GM12878 (cell line): ENCODE measurements at regions not wholly inside any gene's neighbourhood (a gene's known extent, or its start where the extent isn't known, plus 50 kb on each side); places are given as distances from the start of the nearest gene placed in this dataset.

Experiments
- ATAC-seq: fragments of 200-7000 bp; cut with Tn5 transposase; 3 replicates; pipeline ENCODE4 v1.9.1; 2020; ENCODE audit warnings: mild to moderate bottlenecking, moderate library complexity
- BruUV-seq: library from RNA; stranded (reverse); fragments of 400-500 nt; replicated peaks from 2 replicates; lab custom pipeline; 2021; lab: Mats Ljungman, UMichigan
- CTCF ChIA-PET: fragments of 300-600 bp; sonication (Branson Sonifier 250); formaldehyde crosslinking; extraction: SDS; loops from one replicate; lab custom pipeline; 2021; ENCODE audit warnings: inconsistent platforms; lab: Yijun Ruan, JAX
- POLR2A ChIA-PET: fragments of 350-600 bp; formaldehyde crosslinking; extraction: SDS; loops from one replicate; lab custom pipeline; 2021; ENCODE audit warnings: inconsistent platforms; lab: Charles Lee
- RAD21 ChIA-PET: fragments of 300-600 bp; sonication (Branson Sonifier 250); formaldehyde crosslinking; loops from one replicate; lab custom pipeline; 2023; ENCODE audit warnings: antibody characterized with exemption; ENCODE audit not compliant: unreplicated experiment; lab: Charles Lee
- SMC1A ChIA-PET: fragments of 300-600 bp; sonication (Branson Sonifier 250); formaldehyde crosslinking; loops from one replicate; lab custom pipeline; 2023; ENCODE audit not compliant: unreplicated experiment, uncharacterized antibody; lab: Charles Lee
- DNase-seq: peaks from one replicate; pipeline ENCODE4 v3.0.0-alpha.2; 2011; ENCODE audit warnings: low read depth, low spot score
- FAIRE-seq: peaks from 3 replicates; lab custom pipeline; 2011; peaks lifted over from hg19 to GRCh38; lab: Jason Lieb, UNC
- H2AFZ ChIP-seq: 2 replicates; pipeline ENCODE4 v1.6.0; 2011; ENCODE audit warnings: low read depth, low read length, control low read depth; ENCODE audit not compliant: control insufficient read depth
- H3K27ac ChIP-seq: 2 replicates; pipeline ENCODE4 v1.5.1; 2011; ENCODE audit warnings: control low read depth; ENCODE audit not compliant: control insufficient read depth, insufficient read depth
- H3K27me3 ChIP-seq, 2 experiments: replicated peaks in 1 of 2; 2 replicates each; pipeline versions ENCODE4 v1.6.0 to v1.6.1; 2011; ENCODE audit warnings: low read length in 1 of 2; ENCODE audit not compliant: control insufficient read depth in 2 of 2, insufficient read depth in 2 of 2
- H3K36me3 ChIP-seq, 2 experiments: 2 replicates each; pipeline ENCODE4 v1.5.1; 2011; ENCODE audit warnings: low read length in 1 of 2; ENCODE audit not compliant: control insufficient read depth in 2 of 2, insufficient read depth in 2 of 2
- H3K4me1 ChIP-seq: 2 replicates; pipeline ENCODE4 v1.6.1; 2011; ENCODE audit warnings: mild to moderate bottlenecking, low read length, moderate library complexity, mixed read lengths; ENCODE audit not compliant: control insufficient read depth, insufficient read depth
- H3K4me2 ChIP-seq: 2 replicates; pipeline ENCODE4 v1.6.0; 2011; ENCODE audit warnings: control low read depth; ENCODE audit not compliant: control insufficient read depth, insufficient read depth
- H3K4me3 ChIP-seq: fragments of 200-600 bp; sonication (generic); 2 replicates; pipeline ENCODE4 v1.5.1; 2016
- H3K79me2 ChIP-seq: 2 replicates; pipeline ENCODE4 v1.6.0; 2011; ENCODE audit warnings: low read length; ENCODE audit not compliant: control insufficient read depth, insufficient read depth
- H3K9ac ChIP-seq: 2 replicates; pipeline ENCODE4 v1.8.0; 2011; ENCODE audit warnings: low read length, control low read depth, mixed read lengths; ENCODE audit not compliant: control insufficient read depth, insufficient read depth
- H3K9me3 ChIP-seq: replicated peaks from 3 replicates; pipeline ENCODE4 v1.5.1; 2011; ENCODE audit warnings: mild to moderate bottlenecking, low read length; ENCODE audit not compliant: control insufficient read depth, insufficient read depth
- H4K20me1 ChIP-seq: 2 replicates; pipeline ENCODE4 v1.6.0; 2011; ENCODE audit not compliant: control insufficient read depth, insufficient read depth
- BRCA1 ChIP-seq: IDR thresholded peaks from 2 replicates; pipeline ENCODE4 v1.6.1; 2011; ENCODE audit warnings: low read depth, low read length, improper control_type of control experiment
- ETV6 ChIP-seq, 2 experiments: fragments of 450-650 bp in 1 of 2; IDR thresholded peaks in 1 of 2; conservative IDR thresholded peaks in 1 of 2; 2 replicates each; pipeline ENCODE4 v1.6.1; 2014; ENCODE audit warnings: antibody characterized with exemption in 1 of 2, borderline replicate concordance in 1 of 2, low read depth in 1 of 2, mild to moderate bottlenecking in 1 of 2, moderate library complexity in 1 of 2
- POLR2AphosphoS5 ChIP-seq: IDR thresholded peaks from 2 replicates; pipeline ENCODE4 v1.6.1; 2011; ENCODE audit warnings: mild to moderate bottlenecking, low read length, inconsistent platforms
- ZBED1 ChIP-seq: IDR thresholded peaks from 2 replicates; pipeline ENCODE4 v1.6.1; 2016; ENCODE audit warnings: borderline replicate concordance
- WGBS: methylation state at CpG from one replicate; pipeline ENCODE4 v1.1.6; 2016; ENCODE audit warnings: low lambda C conversion rate; ENCODE audit not compliant: insufficient replicate concordance, insufficient coverage; ENCODE audit errors: missing lambda C conversion rate; 5-methylcytosine and 5-hydroxymethylcytosine counted together
- in situ Hi-C: fragments of 300-500 bp; cut with MboI; formaldehyde crosslinking; loops from 9 replicates; pipeline ENCODE4 v1.14.3; 2018; ENCODE audit warnings: mixed read lengths
- intact Hi-C: fragments of 100-400 bp; cut with micrococcal nuclease; formaldehyde crosslinking; loops from one replicate; pipeline ENCODE4 v1.14.2; 2022; ENCODE audit not compliant: unreplicated experiment
- TF ChIP-seq, protein P1 (sequence below): fragments of 450-650 bp; IDR thresholded peaks from 2 replicates; pipeline ENCODE4 v1.6.1; 2017; ENCODE audit warnings: mild to moderate bottlenecking, low read depth, inconsistent platforms; ENCODE audit not compliant: poor library complexity, severe bottlenecking
- TF ChIP-seq, protein P2 (sequence below): fragments of 450-650 bp; IDR thresholded peaks from 2 replicates; pipeline ENCODE4 v1.6.1; 2018; ENCODE audit warnings: mild to moderate bottlenecking, low read depth, moderate library complexity; ENCODE audit not compliant: partially characterized antibody
- TF ChIP-seq, protein P3 (sequence below): fragments of 450-650 bp; IDR thresholded peaks from 2 replicates; pipeline ENCODE4 v1.6.1; 2017; ENCODE audit warnings: low read depth, mild to moderate bottlenecking, moderate library complexity

DNA sequence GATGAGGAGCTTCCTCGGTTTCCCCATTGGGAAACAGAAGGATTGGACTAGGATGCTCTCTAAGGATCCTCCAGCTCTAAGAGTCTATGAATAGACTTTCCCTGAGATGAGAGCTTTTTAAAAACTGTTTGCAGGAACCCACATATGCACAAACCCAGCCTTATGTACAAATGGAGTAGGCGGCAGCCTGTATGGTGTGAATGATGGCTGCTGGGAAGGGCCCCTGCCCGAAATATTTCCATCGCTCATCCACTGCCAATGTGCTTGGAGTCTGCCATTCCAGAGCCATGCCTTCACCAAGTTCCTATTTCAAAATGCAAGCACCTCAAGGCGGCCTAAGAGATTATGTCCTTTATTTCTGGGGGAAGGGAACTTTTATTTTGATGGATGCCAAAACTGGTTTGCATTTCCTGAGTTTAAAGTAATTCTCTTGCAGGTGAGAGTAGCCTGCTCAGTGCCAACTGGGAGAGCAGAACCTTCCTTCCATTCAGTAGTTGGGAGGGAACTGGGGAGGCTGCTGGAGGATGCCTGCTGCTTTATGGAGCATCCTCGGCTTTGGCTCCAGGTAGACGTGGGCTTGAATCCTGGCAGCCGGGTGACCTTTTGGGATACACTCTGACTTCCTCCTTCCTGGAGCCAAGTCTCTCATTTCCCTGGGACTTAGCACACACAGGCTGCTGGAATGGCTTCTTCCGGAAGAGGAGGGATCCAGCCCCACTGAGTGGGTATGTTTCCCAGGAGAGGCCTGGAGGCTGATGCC, 165.9 kb downstream of the ACTL8 start:
- ATAC-seq (no peak), FAIRE-seq (no peak), DNase-seq (no peak)
- in situ Hi-C loops = no loop called here
- Histone ChIP-seq H3K36me3 (no peaks in the 10 kb centered on the region), H3K4me3 (no peak overlapping the region), H3K9me3 (no peaks in the 10 kb centered on the region), H3K79me2 (no peaks in the 10 kb centered on the region), H3K4me1 (no peaks in the 10 kb centered on the region), H3K27me3 (no peaks in the 10 kb centered on the region), H3K4me2 (no peak overlapping the region), H3K9ac (no peak overlapping the region), H4K20me1 (no peaks in the 10 kb centered on the region), H2AFZ (no peak overlapping the region), H3K27ac (no peak overlapping the region)
- intact Hi-C loops = loop anchor here (5.0 kb wide), 2 partner anchors 296 to 381 kb away; no protein-coding TSS in a partner anchor
- POLR2A ChIA-PET = no interaction called here
- 27% methylated on average over 9 of the region's 9 CpGs for WGBS
- BruUV-seq = no TSS peak
- RAD21 ChIA-PET = no interaction called here
- CTCF ChIA-PET = no interaction called here
- no peak for TF ChIP-seq POLR2AphosphoS5
- TF ChIP-seq ETV6 (conservative IDR thresholded peaks at IDR 0.05 in 1 of 2, IDR thresholded peaks at IDR 0.05 in 1 of 2; ENCODE audit: borderline replicate concordance in 1 of 2, low read depth in 1 of 2) = no peak
- TF ChIP-seq, protein P1, sequence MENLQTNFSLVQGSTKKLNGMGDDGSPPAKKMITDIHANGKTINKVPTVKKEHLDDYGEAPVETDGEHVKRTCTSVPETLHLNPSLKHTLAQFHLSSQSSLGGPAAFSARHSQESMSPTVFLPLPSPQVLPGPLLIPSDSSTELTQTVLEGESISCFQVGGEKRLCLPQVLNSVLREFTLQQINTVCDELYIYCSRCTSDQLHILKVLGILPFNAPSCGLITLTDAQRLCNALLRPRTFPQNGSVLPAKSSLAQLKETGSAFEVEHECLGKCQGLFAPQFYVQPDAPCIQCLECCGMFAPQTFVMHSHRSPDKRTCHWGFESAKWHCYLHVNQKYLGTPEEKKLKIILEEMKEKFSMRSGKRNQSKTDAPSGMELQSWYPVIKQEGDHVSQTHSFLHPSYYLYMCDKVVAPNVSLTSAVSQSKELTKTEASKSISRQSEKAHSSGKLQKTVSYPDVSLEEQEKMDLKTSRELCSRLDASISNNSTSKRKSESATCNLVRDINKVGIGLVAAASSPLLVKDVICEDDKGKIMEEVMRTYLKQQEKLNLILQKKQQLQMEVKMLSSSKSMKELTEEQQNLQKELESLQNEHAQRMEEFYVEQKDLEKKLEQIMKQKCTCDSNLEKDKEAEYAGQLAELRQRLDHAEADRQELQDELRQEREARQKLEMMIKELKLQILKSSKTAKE = no peak
- TF ChIP-seq ZBED1 = no peak
- TF ChIP-seq, protein P2, sequence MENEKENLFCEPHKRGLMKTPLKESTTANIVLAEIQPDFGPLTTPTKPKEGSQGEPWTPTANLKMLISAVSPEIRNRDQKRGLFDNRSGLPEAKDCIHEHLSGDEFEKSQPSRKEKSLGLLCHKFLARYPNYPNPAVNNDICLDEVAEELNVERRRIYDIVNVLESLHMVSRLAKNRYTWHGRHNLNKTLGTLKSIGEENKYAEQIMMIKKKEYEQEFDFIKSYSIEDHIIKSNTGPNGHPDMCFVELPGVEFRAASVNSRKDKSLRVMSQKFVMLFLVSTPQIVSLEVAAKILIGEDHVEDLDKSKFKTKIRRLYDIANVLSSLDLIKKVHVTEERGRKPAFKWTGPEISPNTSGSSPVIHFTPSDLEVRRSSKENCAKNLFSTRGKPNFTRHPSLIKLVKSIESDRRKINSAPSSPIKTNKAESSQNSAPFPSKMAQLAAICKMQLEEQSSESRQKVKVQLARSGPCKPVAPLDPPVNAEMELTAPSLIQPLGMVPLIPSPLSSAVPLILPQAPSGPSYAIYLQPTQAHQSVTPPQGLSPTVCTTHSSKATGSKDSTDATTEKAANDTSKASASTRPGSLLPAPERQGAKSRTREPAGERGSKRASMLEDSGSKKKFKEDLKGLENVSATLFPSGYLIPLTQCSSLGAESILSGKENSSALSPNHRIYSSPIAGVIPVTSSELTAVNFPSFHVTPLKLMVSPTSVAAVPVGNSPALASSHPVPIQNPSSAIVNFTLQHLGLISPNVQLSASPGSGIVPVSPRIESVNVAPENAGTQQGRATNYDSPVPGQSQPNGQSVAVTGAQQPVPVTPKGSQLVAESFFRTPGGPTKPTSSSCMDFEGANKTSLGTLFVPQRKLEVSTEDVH = no peak
- TF ChIP-seq, protein P3, sequence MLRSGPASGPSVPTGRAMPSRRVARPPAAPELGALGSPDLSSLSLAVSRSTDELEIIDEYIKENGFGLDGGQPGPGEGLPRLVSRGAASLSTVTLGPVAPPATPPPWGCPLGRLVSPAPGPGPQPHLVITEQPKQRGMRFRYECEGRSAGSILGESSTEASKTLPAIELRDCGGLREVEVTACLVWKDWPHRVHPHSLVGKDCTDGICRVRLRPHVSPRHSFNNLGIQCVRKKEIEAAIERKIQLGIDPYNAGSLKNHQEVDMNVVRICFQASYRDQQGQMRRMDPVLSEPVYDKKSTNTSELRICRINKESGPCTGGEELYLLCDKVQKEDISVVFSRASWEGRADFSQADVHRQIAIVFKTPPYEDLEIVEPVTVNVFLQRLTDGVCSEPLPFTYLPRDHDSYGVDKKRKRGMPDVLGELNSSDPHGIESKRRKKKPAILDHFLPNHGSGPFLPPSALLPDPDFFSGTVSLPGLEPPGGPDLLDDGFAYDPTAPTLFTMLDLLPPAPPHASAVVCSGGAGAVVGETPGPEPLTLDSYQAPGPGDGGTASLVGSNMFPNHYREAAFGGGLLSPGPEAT = no peak
- TF ChIP-seq BRCA1 = no peak
- SMC1A ChIA-PET = no interaction called here
